ENCODE measurements at regions not wholly inside any gene's neighbourhood (a gene's known extent, or its start where the extent isn't known, plus 50 kb on each side); places are given as distances from the start of the nearest gene placed in this dataset.

- TF ChIP-seq CTCF (conservative IDR thresholded peaks at IDR 0.05) (no peak), EZH2 (IDR thresholded peaks at IDR 0.05; ENCODE audit: low read depth) (no peak)
Observed at GRCh38 chr1:227451057-227451456, 112.3 kb upstream of the ZNF678 start.
